ENCODE measurements at regions not wholly inside any gene's neighbourhood (a gene's known extent, or its start where the extent isn't known, plus 50 kb on each side); places are given as distances from the start of the nearest gene placed in this dataset.

DNA sequence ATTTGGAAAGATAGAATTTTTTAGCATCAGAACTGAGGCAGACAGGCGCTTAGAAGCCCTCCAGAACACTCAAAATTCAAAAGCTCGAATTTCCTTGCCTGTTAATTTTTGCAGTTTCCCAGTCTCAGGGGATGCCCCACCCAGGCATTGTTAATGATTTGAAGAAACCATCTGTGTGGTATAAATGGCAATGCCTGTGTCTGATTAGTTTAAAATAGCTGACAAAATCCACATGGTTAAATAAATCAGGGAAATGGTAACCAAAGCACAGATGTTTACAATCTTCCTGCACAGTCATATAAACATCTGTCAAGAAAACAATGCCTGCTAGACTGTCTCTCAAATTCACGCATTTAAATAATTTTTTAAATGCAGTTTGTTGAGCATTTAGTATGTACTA, 185.2 kb upstream of the RGMB start:
- TF ChIP-seq, protein P1, sequence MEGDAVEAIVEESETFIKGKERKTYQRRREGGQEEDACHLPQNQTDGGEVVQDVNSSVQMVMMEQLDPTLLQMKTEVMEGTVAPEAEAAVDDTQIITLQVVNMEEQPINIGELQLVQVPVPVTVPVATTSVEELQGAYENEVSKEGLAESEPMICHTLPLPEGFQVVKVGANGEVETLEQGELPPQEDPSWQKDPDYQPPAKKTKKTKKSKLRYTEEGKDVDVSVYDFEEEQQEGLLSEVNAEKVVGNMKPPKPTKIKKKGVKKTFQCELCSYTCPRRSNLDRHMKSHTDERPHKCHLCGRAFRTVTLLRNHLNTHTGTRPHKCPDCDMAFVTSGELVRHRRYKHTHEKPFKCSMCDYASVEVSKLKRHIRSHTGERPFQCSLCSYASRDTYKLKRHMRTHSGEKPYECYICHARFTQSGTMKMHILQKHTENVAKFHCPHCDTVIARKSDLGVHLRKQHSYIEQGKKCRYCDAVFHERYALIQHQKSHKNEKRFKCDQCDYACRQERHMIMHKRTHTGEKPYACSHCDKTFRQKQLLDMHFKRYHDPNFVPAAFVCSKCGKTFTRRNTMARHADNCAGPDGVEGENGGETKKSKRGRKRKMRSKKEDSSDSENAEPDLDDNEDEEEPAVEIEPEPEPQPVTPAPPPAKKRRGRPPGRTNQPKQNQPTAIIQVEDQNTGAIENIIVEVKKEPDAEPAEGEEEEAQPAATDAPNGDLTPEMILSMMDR (conservative IDR thresholded peaks at IDR 0.05; ENCODE audit: low read depth, low read length) = no peak
- TF ChIP-seq EZH2 (IDR thresholded peaks at IDR 0.05; ENCODE audit: borderline replicate concordance, low read depth, low read length, poor library complexity, severe bottlenecking) = no peak
